ENCODE measurements at regions not wholly inside any gene's neighbourhood (a gene's known extent, or its start where the extent isn't known, plus 50 kb on each side); places are given as distances from the start of the nearest gene placed in this dataset.

- no peak for TF ChIP-seq POLR2AphosphoS5 (IDR thresholded peaks at IDR 0.05; ENCODE audit: insufficient read depth in 1 of 2, low read depth in 1 of 2)
- TF ChIP-seq CTCF (IDR thresholded peaks at IDR 0.05): no peak
- TF ChIP-seq POLR2A (IDR thresholded peaks at IDR 0.05): no peak
Measured at GRCh38 chr6:122107256-122107852, 292.1 kb upstream of the HSF2 start.

Measured in vagina (tissue), 2 donors.